Fibroblast of skin of left quadriceps (primary cell): ENCODE measurements at regions not wholly inside any gene's neighbourhood (a gene's known extent, or its start where the extent isn't known, plus 50 kb on each side); places are given as distances from the start of the nearest gene placed in this dataset.

Source experiments
- DNase-seq, 2 experiments: peaks; one replicate each; pipeline ENCODE4 v3.0.0-alpha.2; 2013; ENCODE audit warnings: low read depth in 2 of 2

- no peak for DNase-seq
These were observed 146.4 kb upstream of the COL11A1 start for GRCh38 chr1:103254691-103255090.

GRCh38 chr1:103250441-103250861 lies 142.1 kb upstream of the COL11A1 start:
- DNase-seq = peak in 1 of 2 experiments; percentile 19

- no peak for DNase-seq
These were observed 140.2 kb upstream of the COL11A1 start for GRCh38 chr1:103248417-103249102.

GRCh38 chr1:103247517-103247916 lies 139.2 kb upstream of the COL11A1 start:
- DNase-seq = no peak

- DNase-seq = no peak
These were observed 135.2 kb upstream of the COL11A1 start for GRCh38 chr1:103243481-103243880.

- DNase-seq = no peak
These were observed 130.7 kb upstream of the COL11A1 start for GRCh38 chr1:103239034-103239433.

- DNase-seq = no peak
These were observed 121.7 kb upstream of the COL11A1 start for GRCh38 chr1:103230061-103230460.

GRCh38 chr1:103220631-103221041 lies 112.3 kb upstream of the COL11A1 start:
- DNase-seq = peak; percentile 86 to 87

GRCh38 chr1:103218821-103219220 lies 110.5 kb upstream of the COL11A1 start:
- DNase-seq = peak in 1 of 2 experiments; percentile 50

- DNase-seq = no peak
These were observed 110.0 kb upstream of the COL11A1 start for GRCh38 chr1:103218369-103218768.

GRCh38 chr1:103211073-103211472 lies 102.8 kb upstream of the COL11A1 start:
- DNase-seq = no peak

- DNase-seq = no peak
These were observed 100.5 kb upstream of the COL11A1 start for GRCh38 chr1:103208844-103209243.

GRCh38 chr1:103199001-103199400 lies 90.7 kb upstream of the COL11A1 start:
- no peak for DNase-seq

GRCh38 chr1:103198076-103198475 lies 89.8 kb upstream of the COL11A1 start:
- DNase-seq = no peak

- DNase-seq = peak; percentile 69 to 71
These were observed 88.9 kb upstream of the COL11A1 start for GRCh38 chr1:103197216-103197615.

- no peak for DNase-seq
These were observed 86.7 kb upstream of the COL11A1 start for GRCh38 chr1:103194984-103195383.

GRCh38 chr1:103194060-103194459 lies 85.7 kb upstream of the COL11A1 start:
- DNase-seq = no peak

- DNase-seq = no peak
These were observed 83.0 kb upstream of the COL11A1 start for GRCh38 chr1:103191327-103191726.

- DNase-seq = peak; percentile 47 to 54
These were observed 82.4 kb upstream of the COL11A1 start for GRCh38 chr1:103190766-103191165.

GRCh38 chr1:103187673-103188072 lies 79.4 kb upstream of the COL11A1 start:
- no peak for DNase-seq

- peak; percentile 87 for DNase-seq
These were observed 72.3 kb upstream of the COL11A1 start for GRCh38 chr1:103180660-103181059.

- no peak for DNase-seq
These were observed 68.9 kb upstream of the COL11A1 start for GRCh38 chr1:103177108-103177775.

GRCh38 chr1:103171041-103171590 lies 62.8 kb upstream of the COL11A1 start:
- no peak for DNase-seq
